ENCODE measurements at regions not wholly inside any gene's neighbourhood (a gene's known extent, or its start where the extent isn't known, plus 50 kb on each side); places are given as distances from the start of the nearest gene placed in this dataset.
"Not testable (repeated sequence)": the region's sequence is repeated elsewhere in the genome, so short reads cannot be mapped to it uniquely, and the experiment has no call there.

DNA sequence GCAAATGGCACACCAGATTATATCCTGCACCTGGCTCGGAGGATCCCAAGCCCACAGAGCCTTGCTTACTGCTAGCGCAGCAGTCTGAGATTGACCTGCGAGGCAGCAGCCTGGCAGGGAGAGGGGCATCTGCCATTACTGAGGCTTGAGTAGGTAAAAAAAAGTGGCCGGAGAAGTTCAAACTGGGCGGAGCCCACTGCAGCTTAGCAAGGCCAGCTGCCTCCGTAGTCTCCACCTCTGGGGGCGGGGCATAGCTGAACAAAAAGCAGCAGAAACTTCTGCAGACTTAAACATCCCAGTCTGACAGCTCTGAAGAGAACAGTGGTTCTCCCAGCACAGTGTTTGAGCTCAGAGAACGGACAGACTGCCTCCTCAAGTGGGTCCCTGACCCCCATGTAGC, 85.4 kb upstream of the TMEM170B start:
- DNase-seq (ENCODE audit: low read depth in 2 of 2): not testable (repeated sequence)

DNA sequence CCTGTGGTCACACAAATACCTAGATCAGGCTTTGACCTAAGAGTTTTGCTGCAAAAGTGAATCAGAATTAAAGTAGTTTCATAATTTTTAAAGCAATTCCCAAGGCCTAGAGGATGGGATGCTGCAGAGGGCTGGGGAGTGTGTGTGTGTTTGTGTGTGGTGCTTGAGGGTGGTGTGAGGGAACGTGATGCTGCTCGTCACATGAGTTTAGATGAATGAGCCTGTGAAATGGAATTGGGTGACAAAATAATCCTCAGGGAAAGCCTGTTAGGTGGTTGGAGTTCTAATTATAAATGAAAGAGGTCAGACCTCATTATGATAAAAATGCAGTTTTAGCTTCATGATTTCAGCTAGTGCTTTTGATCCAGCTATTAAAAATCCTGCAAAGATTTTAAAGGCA, 87.5 kb upstream of the TMEM170B start:
- no peak for DNase-seq (ENCODE audit: low read depth in 2 of 2)

DNA sequence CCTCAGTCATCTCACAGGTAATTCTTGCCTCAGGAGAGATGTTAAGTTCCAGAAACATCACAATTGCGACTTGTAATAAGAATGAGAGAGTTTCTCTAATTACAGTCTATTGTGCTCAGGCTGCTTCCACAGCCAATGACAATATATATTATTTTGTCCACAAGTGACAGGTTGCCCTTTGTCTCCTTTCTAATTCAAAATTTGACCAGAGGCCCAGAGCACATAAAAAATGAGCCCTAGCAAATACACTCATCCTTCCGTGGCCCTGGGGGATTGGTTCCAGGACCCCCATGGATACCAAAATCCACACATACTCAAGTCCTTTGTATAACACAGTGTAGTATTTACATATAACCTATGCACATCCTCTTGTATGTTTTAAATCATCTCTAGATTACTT, 88.1 kb upstream of the TMEM170B start:
- no peak for DNase-seq (ENCODE audit: low read depth in 2 of 2)

DNA sequence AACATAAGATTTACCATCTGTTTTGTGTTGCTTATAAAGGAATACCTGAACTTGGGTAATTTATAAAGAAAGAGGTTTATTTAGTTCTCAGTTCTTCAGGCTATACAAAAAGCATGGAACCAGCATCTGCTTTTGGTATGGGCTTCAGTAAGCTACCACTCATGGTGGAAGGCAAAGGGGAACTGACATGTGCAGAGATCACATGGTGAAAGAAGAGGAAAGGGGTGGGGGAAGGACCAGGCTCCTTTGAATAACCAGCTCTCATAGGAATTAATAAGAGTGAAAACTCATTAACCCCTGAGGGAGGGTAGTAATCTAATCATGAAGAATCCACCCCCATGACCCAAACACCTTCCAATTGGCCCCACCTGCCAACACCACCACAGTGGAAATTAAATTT, 89.5 kb upstream of the TMEM170B start:
- no peak for DNase-seq (ENCODE audit: low read depth in 2 of 2)

DNA sequence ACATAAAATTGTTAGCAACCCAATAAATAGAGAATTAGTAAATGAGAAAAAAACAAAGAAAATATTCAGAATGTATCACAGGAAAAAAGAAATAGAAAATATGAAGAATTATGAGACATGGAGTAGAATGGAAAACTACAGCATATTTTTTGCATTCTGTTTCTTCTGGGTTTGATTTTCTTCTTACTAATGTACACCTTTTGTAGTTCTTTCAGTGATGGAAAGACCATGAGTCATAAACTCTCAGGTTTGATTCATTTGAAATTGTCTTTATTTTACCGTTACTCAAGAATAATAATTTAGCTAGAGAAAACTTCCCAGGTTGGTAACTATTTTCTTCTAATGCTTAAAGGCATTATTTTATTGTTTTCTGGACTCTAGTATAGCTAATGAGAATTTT, 90.3 kb upstream of the TMEM170B start:
- no peak for DNase-seq (ENCODE audit: low read depth in 2 of 2)

DNA sequence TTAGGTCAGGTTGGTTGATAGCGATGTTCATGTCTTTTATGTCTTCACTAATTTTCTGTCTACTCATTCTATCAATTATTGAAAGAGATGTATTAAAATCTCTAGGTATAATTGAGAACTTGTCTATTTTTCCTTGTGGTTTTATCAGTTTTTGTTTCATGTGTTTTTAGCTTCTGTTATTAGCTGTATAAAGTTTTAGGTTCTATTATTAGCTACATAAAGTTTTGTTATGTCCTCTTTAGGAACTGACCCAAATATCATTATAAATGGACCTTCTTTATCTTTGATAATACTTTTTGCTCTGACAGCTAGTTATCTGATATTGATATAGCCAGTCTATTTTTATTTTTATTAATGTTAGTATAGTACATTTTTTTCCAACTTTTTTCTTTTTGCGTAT, 92.4 kb upstream of the TMEM170B start:
- DNase-seq (ENCODE audit: low read depth in 2 of 2): no peak

DNA sequence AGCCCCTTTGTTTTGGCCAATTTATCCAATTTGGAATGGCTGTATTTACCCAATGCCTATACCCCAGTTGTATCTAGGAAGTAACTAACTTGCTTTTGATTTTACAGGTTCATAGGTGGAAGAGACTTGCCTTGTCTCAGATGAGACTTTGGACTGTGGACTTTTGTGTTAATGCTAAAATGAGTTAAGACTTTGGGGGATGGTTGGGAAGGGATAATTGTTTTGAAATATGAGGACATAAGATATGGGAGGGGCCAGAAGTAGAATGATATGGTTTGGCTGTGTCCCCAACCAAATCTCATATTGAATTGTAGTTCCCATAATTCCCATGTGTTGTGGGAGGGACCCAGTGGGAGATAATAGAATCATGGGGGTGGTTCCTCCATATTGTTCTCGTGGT, 94.4 kb upstream of the TMEM170B start:
- DNase-seq (ENCODE audit: low read depth in 2 of 2): not testable (repeated sequence)

DNA sequence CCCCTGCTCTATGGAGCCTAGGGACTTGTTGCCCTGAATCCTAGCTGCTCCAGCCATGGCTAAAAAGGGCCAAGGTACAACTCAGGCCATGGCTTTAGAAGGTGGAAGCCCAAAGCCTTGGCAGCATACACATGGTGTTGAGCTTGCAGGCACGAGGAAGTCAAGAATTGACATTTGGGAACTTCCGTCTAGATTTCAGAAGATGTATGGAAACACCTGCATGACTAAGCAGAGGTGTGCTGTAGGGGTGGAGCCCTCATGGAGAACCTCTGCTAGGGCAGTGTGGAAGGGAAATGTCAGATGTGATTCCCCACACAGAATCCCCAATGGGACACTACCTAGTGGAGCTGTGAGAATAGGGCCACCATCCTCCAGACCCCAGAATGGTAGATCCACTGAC, 95.1 kb upstream of the TMEM170B start:
- no peak for DNase-seq (ENCODE audit: low read depth in 2 of 2)

DNA sequence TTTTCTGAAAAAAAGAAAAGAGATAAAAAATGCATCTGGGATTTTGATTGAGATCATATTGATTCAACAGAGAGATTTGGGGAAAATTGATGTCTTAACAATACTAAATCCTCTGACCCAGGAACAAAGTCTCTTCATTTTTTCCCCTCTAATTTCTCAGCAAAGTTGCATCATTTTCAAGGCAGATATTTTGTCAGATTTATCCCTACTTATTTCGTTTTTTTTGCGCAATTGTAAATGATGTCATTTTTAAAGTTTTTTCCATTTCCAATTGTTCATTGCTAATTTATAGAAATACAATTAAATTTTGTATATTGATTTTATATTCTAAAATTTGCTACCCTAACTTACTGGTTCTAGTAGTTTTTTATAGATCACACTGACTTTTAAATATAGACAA, 97.7 kb upstream of the TMEM170B start:
- DNase-seq (ENCODE audit: low read depth in 2 of 2): no peak

DNA sequence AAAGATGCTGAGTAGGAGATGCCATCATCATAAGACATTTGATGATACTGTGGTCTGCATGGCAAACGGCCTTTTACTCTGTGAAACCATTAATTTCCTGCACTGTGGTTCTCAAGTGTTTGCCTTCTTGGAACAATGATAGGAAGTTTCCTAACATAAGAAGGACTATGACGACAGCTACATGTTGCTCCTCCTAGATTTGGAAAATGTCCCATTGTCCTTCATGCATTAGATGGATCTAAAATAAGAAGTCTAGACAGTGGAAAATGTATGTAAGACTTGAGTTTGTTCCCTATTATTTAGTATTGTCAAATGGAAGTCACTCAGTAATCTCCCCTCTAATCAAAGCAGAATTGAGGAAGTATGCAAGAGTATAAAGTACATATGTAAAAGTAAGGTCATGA, 98.5 kb upstream of the TMEM170B start:
- DNase-seq (ENCODE audit: low read depth in 2 of 2): no peak

DNA sequence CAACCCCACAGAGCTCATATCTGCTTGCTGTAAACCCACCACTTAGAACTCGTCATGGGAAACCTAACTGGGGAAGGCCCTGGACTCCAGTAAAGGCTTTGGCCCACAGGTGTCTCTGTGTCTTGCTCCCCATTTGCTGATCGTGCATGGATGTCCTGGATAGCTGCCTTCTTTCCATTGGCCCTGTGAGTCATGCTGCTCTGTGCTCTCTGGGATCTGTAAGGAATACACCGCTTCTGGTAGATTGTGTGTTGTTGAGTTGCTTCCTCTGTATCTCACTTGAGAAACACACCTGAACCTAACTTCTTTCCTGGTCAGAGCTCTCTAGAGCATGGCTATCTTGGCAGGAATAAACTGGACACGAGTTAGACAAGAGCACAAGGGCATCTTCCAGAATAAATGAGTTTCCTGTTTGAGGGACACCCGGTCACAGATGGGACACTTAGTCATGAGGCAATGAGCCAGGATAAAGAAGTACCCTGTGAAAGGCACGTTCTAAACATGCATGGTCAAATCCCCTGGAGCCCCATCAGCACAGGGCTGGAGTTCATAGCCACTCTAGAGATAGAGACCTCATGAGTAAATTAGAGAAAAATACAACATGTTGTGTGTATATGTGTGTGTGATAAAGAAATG, 99.6 kb upstream of the TMEM170B start:
- DNase-seq (ENCODE audit: low read depth in 2 of 2): no peak

DNA sequence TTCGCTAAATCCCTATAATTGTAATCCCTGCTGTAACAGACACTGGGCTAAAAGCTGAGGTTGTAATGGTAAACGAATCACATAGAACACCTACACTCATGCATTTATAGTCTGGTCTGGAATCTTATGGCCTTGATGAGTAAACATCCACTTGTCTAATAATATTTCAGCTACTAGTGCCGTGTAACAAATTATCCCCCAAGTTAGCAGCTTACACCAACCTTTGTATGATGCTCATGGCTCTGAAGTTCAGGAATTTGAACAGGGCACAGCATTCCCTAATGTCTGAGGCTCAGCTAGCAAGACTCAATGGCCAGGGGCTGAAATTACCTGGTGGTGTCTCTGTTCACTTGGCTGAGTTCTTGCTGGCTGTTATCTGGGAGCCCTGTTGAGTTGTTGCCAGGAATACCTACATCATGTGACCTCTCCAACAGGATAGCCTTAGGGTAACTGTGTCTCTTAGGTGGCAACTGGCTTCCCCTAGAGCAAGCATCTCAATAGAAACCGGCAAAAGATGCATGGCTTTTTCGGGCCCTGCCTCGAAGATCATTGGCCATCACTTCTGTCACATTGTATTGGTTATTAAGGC, 100.9 kb upstream of the TMEM170B start:
- DNase-seq (ENCODE audit: low read depth in 2 of 2): no peak

DNA sequence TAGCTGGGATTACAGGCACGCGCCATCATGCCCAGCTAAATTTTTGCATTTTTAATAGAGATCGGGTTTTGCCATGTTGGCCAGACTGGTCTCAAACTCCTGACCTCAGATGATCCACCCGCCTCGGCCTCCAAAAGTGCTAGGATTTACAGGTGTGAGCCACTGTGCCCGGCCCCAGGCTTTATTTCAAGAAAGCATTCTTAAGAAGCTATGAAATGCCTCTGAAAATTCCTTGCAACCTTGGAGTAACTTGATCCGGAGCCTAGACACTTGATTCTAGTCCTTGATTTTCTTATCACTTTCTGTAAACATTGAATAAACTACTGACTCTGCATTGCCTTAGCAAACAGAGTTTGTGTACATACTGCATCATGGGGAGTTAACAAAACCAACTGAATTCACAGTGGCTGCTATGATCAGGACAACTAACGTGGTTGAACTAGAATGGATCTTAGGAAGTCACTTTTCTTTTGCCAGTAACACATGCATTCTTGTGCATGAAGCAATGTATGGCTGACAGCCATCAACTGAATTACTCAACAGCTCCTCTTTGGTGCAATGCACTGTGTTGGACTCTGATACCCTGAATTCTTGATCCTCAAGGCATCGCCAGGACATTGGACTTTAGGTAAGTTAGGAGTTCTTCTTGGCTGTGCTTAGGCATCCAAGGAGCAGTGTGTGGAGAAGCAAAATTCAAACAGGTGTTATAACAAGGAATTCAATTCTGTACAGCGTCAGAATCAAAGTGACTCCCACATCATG, 102.8 kb upstream of the TMEM170B start:
- DNase-seq (ENCODE audit: low read depth in 2 of 2): no peak

DNA sequence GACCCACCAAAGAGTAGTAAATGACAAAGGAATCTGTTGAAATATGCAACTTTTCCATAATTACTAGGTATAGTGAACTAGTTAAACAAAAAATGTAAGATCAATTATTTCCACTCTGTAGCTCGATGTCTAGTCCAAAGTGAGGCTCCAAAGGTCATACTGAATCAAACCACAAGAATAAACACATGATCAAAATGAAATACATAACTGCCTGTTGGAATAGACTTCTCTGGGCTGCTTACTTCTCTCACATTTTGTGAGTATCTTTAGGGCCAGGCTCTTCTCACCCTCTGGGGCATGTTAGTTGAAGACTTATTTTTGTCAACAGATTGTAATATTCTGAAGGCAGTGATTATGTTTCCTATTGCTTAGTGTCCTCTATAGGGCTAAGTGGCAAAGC, 103.7 kb upstream of the TMEM170B start:
- DNase-seq (ENCODE audit: low read depth in 2 of 2): no peak

DNA sequence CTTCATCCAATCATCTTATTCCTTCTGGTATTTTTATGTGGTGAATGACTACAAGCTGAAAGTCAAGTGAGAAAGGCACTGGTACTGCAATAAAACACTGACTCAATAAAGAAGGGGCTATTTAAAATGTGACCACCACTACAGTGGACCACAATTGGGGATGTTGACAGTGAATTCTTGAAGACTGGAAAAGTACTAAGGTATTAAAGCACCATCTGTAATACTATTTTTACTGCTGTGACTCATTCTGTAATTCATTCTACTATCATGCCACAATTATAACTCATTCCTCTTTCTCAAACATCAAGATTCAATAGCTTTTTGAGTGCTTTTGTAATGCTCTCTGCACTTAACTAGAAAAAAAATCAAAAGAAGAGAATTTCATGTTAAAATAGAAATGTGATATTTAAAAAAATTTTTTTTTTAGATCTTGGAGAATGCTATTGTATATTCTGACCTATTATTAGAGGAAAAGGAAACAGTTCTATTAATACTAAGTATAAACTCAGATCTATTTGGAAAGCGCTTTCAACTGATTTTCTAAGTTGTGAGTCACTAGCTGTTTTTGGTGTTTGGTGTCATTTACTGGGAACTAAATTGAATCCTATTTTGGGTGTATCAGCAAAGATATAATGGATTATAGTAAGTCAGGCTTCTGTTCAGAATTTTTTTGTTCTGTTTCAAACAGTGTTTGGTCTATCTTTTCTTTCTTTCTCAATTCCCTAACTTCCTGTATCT, 104.7 kb upstream of the TMEM170B start:
- DNase-seq (ENCODE audit: low read depth in 2 of 2): no peak

DNA sequence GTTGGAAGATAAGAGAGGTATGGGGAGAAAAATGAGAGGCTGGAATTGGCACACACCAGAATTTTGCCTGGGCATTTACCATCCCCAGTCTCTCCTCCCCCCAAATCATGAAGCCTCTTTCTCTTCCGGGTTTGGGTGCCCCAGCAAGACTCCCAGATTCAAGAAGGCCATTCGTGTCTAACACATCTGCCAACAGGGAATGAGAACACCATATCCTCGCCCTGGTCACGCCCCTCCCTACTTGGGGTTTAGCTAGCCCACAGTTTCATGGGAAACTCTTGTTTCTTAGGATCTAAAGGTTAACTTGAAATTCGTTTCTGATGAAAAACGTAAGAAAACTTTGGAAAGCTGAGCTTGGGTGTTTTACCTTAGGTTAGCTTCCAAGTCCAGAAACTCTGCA, 105.5 kb upstream of the TMEM170B start:
- DNase-seq (ENCODE audit: low read depth in 2 of 2): no peak

DNA sequence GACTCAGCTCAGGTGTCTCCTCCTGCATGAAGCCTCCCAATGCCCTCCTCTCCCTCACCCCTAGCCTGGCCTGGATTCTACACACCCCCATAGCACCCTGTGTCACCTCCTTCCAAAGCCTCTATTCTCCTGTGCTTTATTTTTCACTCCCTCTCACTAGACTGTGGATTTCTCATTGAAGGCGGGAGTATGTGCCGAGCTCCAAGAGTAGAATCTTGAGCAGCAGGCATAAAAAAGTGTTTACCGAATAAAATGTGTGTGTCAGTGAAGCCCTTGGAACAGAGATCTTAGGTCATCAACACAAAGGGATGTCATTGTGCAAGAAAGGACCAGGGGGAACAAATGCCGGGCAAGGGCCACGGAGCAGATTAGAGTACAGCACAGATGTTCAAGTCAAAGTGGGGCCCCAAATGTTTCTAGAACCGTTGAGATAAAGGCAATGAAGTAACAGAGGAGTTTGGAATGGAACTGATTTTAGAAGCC, 106.1 kb upstream of the TMEM170B start:
- DNase-seq (ENCODE audit: low read depth in 2 of 2): no peak

DNA sequence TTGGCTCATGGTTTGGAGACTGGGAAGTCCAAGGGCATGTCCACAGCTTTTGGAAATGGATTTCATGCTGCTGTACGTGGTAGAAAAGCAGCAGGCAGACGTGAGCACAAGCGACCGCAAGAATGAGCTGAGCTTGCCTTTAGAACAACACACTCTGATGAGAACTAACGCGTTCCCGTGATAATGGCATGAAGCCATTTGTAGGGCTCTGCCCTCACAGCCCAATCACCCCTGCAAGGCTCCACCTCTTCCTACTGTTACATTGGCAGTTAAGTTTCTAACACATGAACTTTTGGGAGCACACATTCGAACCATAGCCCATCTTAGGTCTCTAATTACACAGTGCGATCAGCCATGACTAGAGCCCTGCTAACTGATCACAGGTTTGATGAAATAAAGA, 107.5 kb upstream of the TMEM170B start:
- no peak for DNase-seq (ENCODE audit: low read depth in 2 of 2)

DNA sequence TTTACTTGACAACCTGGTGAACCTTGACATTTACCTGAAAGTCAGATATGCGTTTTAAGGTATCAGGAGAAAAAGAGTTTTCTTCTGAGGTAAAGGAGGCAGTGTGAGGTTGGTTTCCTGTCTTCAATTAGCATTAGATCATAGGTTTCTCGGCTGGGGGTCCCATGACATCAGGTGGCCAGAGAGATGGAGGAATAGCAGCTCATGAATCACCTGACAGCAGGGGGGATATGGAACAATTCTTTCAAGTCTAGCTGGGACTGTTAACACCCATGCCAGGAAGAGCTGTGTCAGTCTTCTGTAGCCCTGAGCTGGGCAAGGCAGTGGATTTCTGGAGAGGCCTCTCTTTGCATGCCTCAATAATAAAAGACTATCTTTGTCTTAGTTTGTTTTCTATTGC, 108.0 kb upstream of the TMEM170B start:
- DNase-seq (ENCODE audit: low read depth in 2 of 2): no peak

DNA sequence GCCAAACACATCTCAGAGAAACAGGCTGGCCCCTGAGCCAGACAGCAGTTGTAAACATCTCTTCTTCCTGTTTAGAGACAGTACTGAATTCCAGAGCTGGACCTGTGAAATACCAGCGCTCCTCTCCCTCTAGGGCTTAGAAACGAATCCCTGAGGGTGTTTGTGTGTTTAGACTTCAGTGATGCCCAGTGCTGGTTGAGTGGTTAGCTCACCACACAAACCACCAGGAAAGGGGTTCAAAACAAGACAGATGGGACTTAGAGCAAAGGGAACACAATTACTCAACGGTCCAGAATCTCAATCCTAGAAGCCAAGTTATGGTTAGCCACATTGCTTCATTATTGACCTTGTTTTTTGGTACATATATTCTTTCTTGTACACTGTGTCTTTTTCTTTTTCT, 108.7 kb upstream of the TMEM170B start:
- no peak for DNase-seq (ENCODE audit: low read depth in 2 of 2)

DNA sequence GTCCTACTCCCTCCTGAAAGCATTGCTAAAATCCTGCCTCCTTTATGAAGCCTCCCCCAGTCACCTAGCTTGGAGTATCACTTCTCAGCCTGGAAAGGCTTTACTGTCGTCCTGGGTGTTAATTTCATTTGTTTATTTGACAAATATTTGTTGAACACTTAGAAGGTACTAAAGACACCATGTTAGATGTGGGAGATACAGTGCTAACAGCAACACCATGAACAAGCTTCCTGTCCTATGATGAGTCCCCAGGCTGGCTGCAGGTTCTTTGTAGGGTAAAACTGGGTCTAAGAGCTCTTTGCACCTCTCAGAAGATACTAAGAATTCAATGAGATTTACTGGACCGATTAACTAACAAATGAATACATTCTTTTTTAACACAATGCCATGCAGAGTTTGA, 109.2 kb upstream of the TMEM170B start:
- DNase-seq (ENCODE audit: low read depth in 2 of 2): no peak

DNA sequence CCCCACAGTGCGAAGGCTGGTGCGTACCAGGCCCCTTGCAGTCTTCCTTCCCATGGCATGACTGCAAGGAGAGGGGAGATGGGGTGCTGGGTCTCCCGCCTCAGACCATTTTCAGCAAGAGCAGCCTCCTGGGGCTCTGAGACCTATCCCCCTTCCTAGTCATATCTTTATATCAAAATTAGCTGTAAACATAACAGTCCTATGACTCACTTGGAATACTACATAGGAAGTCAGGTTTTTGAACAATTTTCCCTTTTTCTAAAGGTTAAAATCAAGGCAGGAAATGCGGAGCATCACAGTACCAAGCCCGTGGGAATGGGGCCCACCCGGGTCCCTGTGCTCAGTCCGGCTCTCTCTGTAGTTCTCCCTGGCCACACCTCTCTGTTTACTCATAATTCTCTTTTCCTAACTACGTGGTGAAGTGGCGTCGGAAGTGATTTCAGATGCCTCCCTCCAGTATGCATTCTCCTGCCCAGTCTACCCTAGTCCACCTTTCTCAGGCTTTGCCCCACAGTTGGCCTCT, 109.8 kb upstream of the TMEM170B start:
- DNase-seq (ENCODE audit: low read depth in 2 of 2): no peak
